ENCODE measurements at regions not wholly inside any gene's neighbourhood (a gene's known extent, or its start where the extent isn't known, plus 50 kb on each side); places are given as distances from the start of the nearest gene placed in this dataset.

DNA sequence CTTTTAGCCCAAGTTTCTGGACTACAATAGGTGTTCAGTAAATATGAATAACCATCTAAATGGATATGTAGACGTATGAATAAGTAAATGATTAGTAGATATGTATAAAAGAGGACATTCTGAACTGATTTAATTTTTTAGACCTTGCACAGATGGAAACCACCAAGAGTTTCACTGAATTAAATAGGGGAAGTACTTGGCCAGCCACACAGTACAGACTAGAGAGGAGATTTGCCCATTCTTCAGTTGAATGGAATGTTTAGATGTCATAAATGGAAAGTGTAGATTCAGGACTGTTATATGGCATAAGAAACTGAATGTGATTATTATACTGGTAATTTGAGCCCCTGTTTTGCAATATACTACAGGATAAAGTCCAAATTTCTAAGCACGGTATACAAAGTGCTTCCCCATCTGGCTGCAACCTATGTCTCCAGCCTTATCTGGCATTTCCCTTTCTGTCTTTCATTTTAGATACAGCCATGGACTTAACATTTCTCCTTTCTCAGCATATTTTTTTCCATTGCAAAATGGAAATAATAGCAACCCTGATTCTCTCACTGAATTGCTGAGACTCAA, 137.8 kb upstream of the HS3ST1 start:
- TF ChIP-seq CTCF (IDR thresholded peaks at IDR 0.05; ENCODE audit: low read depth, low read length, missing control alignments): no peak
- DNase-seq (ENCODE audit: low read depth): no peak
- H3K4me3 ChIP-seq (ENCODE audit: low read depth, low read length): no peak overlapping the region

DNA sequence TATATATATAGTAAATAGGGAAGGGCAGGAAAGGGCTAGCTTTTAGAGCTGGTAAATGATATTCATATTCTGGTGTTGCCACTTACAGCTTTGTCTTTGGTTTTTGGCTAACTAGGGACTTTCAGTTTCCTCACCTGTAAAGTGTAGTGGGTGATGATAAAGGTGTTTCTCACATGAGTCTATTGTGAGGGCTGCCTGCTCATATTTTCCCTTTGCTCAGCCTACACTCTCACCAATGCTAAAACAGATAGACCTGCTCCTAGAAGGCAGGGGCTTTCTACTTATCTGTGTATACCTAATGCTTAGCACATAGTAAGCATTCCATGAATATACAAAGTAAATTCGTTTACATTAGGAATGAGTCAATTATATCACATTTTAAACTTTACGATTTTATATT, 137.2 kb upstream of the HS3ST1 start:
- DNase-seq (ENCODE audit: low read depth): no peak
- H3K4me3 ChIP-seq (ENCODE audit: low read depth, low read length): no peak overlapping the region
- no peak for TF ChIP-seq CTCF (IDR thresholded peaks at IDR 0.05; ENCODE audit: low read depth, low read length, missing control alignments)

DNA sequence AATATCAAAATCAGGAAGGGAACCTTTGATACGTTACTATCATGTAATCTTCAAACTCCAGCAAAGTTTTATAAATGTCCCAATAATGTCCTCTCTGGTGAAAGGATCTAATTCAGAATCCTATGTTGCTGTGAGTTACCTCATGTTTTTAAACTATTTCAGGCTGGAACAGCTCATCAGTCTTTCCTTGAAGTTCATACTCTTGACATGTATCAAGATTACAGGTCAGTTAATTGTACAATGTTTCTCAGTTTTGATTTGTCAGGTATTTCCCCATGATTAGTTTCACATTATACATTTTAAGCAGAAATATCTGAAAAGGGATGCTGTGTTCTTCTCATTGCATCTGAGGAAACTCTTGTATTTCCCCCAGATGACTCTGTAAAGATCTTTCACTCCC, 136.5 kb upstream of the HS3ST1 start:
- no peak for DNase-seq (ENCODE audit: low read depth)
- no peak overlapping the region for H3K4me3 ChIP-seq (ENCODE audit: low read depth, low read length)
- no peak for TF ChIP-seq CTCF (IDR thresholded peaks at IDR 0.05; ENCODE audit: low read depth, low read length, missing control alignments)

DNA sequence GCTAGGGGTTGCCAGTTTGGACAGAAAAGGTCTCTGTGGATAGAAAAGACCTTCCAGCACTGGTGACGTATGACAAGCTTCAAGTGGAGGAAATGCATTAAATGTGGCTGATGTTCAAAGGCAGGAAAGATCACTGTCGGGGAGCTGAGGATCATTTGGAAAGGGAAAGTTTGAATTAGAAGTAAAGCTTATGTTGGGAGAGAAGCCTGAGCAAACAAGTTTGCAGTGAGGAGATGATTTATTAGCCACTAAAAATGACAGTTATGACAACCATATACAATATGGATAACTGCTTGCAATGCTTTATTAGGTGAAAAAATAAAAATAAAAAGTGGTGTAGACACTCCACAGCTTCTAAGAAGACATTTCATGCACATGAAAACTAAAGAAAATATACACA, 135.3 kb upstream of the HS3ST1 start:
- H3K4me3 ChIP-seq (ENCODE audit: low read depth, low read length): no peak overlapping the region
- no peak for TF ChIP-seq CTCF (IDR thresholded peaks at IDR 0.05; ENCODE audit: low read depth, low read length, missing control alignments)
- DNase-seq (ENCODE audit: low read depth): no peak

DNA sequence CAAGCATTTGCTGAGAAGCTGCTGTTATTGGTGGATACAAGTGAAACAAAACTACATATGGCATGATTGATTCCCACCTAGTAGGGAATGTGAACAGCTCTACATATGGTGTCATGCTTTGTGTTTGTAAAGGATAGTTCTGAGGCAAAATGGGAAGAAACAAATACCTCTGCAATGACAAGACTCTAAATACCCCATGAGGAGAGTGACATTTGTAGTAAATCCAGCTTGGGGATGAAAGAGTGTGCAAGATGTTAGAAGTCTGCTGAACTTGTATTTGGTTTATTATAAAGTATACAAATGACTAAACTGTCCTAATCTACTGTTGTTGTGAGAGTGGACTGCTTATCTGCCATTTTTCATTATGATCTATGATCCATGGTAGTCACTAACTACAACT, 120.8 kb upstream of the HS3ST1 start:
- no peak overlapping the region for H3K4me3 ChIP-seq (ENCODE audit: low read depth, low read length)
- no peak for TF ChIP-seq CTCF (IDR thresholded peaks at IDR 0.05; ENCODE audit: low read depth, low read length, missing control alignments)
- DNase-seq (ENCODE audit: low read depth): no peak

GRCh38 chr4:11548597-11549082, 119.9 kb upstream of the HS3ST1 start:
- no peak for DNase-seq (ENCODE audit: low read depth)
- no peak for TF ChIP-seq CTCF (IDR thresholded peaks at IDR 0.05; ENCODE audit: low read depth, low read length, missing control alignments)

More at GRCh38 chr4:11548597-11549082, 119.9 kb upstream of the HS3ST1 start:
- no peak overlapping the region for H3K4me3 ChIP-seq (ENCODE audit: low read depth, low read length)

All from GM12864 (cell line).